ENCODE measurements at regions not wholly inside any gene's neighbourhood (a gene's known extent, or its start where the extent isn't known, plus 50 kb on each side); places are given as distances from the start of the nearest gene placed in this dataset.
"Not testable (repeated sequence)": the region's sequence is repeated elsewhere in the genome, so short reads cannot be mapped to it uniquely, and the experiment has no call there.

DNA sequence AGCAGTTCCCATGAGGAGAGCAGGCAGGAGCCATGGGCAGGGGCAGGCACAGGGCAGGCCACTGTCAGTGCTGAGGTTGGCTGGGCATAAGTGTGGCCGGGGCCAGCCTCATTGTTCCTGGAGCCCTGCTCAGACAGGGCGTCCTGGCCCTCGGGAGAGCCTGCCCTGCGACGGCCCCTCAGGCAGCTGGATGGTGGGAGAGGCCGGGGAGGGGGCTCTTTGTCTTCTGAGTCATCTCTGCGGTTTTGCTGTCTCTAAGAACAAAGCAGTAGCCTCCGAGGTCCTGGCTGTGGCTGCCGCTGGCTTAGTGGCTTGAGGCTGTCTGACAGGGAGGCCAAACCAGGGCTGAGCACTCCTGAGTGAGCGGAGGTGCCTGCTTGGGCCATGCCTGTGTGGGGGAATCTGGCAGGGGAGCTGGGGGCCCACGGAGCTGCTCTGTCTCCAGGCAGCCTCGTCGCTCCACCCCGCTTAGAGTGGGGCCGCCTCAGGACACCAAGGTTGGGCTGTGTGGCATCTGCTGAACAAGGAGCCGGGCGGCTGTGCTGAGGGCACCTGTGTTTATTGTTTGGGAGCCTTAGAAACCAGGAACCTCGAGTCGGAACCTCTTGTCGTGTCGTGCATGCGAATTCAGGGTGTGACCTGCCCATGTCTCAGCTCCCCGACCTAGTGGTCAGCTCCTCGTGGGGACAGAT is 4395.7 kb upstream of the TPTE start:
- H3K27ac Mint-ChIP-seq; H3K4me3 Mint-ChIP-seq; H3K36me3 Mint-ChIP-seq; DNase-seq (ENCODE audit: low spot score in 2 of 2); H3K9me3 Mint-ChIP-seq; H3K4me1 Mint-ChIP-seq; H3K27me3 Mint-ChIP-seq: not testable (repeated sequence)
- peak; percentile 37 for ATAC-seq (ENCODE audit: low read depth)

DNA sequence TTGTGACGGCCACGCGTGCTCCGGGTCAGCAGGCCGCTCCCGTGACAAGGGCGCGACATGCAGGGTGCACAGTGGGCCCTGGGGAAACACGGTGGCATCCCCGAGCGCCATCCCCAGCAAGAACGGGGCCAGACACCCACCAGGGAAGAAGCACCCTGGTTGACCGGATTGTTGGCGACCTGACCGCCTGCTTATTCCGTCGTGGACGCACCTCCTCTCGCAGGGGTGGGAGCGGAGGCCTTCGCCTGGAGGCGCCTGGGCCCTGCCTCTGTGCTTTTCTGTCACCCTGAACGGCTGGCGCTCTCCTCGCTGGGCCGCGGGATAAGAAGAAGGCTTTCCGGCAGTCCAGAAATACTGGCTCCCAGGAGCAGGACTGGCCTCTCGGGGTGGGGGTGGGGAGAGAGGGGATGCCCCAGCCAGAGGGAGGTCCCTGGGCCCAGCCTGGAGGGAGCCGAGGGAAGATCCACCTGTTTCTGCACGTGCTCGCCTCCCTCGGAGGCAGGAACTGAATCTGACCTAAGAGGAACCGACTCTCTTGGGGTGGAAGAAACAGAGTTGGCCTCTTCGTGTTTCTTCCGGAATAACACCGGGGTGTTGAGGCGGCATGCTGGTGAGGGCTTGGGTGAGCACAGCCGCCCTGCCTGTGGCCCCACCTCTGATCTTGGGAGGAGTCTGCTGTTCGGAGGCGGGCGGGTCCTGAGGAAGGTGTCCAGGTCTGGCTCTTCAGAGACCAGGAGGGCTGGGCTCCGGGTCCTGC is 4394.2 kb upstream of the TPTE start:
- ATAC-seq (ENCODE audit: low read depth), result peak; percentile 71
- H3K4me3 Mint-ChIP-seq; H3K27me3 Mint-ChIP-seq; H3K4me1 Mint-ChIP-seq; H3K9me3 Mint-ChIP-seq; H3K36me3 Mint-ChIP-seq; H3K27ac Mint-ChIP-seq; DNase-seq (ENCODE audit: low spot score in 2 of 2): not testable (repeated sequence)

DNA sequence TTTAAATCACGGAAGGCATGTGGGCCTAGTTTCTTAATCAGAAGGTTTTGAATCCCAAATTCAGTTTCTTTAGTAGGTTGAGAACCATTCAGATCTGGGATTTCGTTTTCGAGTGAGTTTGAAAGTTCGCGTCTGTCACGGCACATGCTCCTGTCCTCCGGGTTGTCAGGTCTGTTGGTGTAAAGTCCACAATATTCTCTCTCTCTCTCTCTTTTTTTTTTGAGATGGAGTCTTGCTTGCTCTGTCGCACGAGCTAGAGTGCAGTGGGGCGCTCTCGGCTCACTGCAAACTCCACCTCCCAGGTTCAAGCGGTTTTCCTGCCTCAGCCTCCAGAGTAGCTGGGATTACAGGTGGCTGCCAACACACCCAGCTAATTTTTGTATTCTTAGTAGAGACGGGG is 4390.6 kb upstream of the TPTE start:
- not testable (repeated sequence) for ATAC-seq (ENCODE audit: low read depth); H3K4me1 Mint-ChIP-seq; H3K36me3 Mint-ChIP-seq; H3K9me3 Mint-ChIP-seq; H3K4me3 Mint-ChIP-seq; DNase-seq (ENCODE audit: low spot score in 2 of 2); H3K27ac Mint-ChIP-seq; H3K27me3 Mint-ChIP-seq

DNA sequence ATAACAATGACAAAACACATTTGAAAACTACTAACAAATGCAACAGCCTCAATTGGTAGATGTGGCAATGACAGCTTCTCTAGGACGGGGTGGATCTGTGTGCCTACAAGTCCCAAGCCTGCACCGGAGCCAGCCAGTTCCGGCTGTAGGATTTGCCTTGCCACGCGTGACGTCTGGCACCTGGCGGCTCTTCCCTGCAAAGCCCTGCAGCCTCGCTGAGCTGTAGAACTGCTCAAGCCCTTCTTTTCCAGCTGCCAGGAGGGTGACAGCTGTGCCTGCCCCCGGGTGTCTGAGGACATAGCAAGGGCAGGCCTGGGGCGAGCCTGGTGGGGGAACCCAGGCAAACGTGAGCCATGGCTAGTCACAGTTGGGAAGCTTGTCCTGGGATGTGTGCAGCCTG is 4388.0 kb upstream of the TPTE start:
- not testable (repeated sequence) for H3K9me3 Mint-ChIP-seq; DNase-seq (ENCODE audit: low spot score in 2 of 2); ATAC-seq (ENCODE audit: low read depth); H3K4me1 Mint-ChIP-seq; H3K36me3 Mint-ChIP-seq; H3K27me3 Mint-ChIP-seq; H3K4me3 Mint-ChIP-seq; H3K27ac Mint-ChIP-seq

DNA sequence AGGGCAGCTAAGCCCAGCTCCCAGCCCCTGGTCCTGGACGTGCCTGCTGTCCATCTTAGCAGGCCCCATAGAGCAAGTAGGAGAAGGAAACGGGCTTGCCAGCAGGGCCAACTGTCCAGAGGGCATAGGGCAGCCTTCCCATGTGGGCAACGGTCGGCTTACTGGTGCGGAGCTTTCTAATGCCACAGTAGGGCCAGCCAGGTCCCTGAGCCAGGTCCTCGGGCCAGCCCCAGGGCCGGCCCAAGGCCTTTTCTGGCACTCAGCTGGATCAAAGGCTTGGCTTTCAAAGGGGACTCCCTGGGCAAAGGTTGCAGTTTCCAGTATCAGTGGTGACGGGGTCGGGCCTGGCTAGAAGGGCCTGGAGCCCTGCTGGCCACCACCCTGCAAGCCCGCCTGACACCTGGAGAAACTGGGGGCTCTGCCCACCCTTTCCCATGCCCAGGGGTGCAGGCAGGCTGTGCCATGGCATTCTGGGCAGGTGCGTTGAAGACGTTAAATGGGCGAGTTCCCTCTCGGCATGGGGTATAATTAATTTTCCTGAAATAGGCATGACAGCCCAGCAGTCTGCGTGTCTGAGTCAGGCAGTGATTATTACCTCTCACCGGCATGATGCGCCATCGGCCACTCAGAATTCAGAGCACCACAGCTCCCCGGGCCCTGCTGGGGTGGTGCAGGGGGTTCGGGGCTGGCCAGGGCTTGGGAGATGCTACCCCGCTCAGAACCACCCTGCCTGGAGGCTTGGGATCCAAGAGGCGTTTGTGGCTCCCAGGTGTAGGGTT is 4387.3 kb upstream of the TPTE start:
- H3K27ac Mint-ChIP-seq; H3K4me3 Mint-ChIP-seq; ATAC-seq (ENCODE audit: low read depth); H3K27me3 Mint-ChIP-seq; H3K36me3 Mint-ChIP-seq; H3K9me3 Mint-ChIP-seq; H3K4me1 Mint-ChIP-seq; DNase-seq (ENCODE audit: low spot score in 2 of 2): not testable (repeated sequence)

DNA sequence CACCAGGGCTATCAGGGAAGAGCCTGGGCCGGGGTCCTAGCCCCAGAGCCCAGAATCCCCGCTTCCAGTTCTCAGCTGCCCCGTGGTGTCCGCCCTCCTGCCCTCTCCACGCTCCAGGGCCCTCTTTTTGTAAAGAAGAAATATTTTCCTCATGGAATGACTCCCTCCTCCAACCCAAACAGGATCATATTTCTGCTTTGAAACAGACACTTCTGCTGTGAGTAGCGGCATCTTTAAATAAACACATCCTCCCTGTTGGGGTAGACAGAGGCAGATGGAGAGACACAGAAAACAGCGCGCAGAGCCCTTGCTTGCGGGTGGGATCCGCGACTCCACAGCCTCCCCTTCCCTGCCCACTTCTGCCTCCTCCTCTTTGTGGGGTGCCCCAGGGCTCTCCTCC is 4384.7 kb upstream of the TPTE start:
- H3K36me3 Mint-ChIP-seq, result not testable (repeated sequence)

DNA sequence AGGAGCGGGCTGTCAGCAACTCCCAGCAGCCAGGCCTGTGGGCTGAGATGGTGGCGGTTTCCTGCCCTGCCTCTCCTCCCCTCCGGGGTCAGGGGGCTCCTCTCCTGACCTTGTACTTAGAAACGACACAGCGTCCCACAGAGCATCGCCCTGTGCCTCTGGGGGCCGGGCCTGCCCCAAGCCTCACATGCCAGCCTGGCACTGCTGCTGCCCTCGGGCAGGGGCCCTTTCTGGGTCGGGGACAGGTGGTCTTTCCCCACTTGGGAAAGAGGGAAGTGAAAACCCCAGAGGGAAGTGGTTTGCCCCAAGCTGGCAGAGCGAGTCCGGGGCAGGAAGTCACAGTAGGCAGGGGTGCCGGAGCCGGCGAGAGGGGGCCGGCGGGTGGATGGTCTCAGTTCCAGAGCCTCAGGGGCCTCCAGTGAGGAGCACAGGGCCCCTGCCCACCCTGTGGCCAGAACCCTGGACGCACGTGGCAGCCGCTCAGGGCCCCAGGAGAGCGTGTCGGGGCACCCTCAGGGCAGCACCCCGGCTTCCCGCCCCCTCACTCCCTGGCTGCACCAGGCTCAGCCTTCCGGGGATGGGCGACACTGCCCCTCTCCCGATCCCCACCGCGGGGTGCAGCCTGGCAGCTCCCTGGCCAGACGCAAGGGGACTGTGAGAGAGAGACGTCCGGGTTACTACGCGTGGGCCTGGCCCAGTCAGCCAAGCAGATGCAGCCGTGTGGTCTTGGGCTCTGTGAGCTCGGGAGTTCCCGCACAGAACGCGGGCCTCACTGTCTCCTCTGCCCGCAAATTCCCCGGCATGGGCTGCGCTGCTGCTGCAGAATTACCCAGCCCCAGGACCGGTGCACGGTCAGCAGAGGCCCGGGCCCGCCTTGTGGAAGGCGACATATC is 4382.9 kb upstream of the TPTE start:
- DNase-seq (ENCODE audit: low spot score in 2 of 2); H3K9me3 Mint-ChIP-seq; H3K4me1 Mint-ChIP-seq; H3K27me3 Mint-ChIP-seq; H3K36me3 Mint-ChIP-seq; H3K4me3 Mint-ChIP-seq; H3K27ac Mint-ChIP-seq: not testable (repeated sequence)
- ATAC-seq (ENCODE audit: low read depth), result peak; percentile 73

More for the DNA sequence above, 4384.7 kb upstream of the TPTE start:
- not testable (repeated sequence) for H3K27ac Mint-ChIP-seq; DNase-seq (ENCODE audit: low spot score in 2 of 2); H3K4me1 Mint-ChIP-seq; ATAC-seq (ENCODE audit: low read depth); H3K4me3 Mint-ChIP-seq; H3K9me3 Mint-ChIP-seq; H3K27me3 Mint-ChIP-seq

DNA sequence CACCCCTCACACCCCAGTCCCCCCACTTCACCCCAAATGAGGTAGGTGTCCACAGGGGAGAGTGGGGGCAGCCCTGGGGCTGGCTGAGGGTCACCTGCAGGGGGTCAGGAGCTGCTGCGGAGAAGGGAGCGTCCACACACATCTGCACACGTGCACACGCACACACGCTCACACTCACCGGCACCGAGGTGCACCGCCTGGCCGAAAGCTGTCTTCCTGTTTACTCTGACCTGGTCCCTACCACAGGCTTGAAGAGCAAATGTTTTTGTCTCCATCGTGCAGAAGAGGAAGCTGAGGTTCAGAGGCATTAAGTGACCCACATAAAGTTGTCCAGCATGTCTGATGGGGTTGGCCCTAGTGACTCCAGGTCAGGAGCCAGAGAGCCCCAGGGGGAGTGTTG is 4382.1 kb upstream of the TPTE start:
- not testable (repeated sequence) for DNase-seq (ENCODE audit: low spot score in 2 of 2); H3K27ac Mint-ChIP-seq; H3K36me3 Mint-ChIP-seq; H3K9me3 Mint-ChIP-seq; H3K4me1 Mint-ChIP-seq; H3K4me3 Mint-ChIP-seq; H3K27me3 Mint-ChIP-seq
- ATAC-seq (ENCODE audit: low read depth), result peak; percentile 39

DNA sequence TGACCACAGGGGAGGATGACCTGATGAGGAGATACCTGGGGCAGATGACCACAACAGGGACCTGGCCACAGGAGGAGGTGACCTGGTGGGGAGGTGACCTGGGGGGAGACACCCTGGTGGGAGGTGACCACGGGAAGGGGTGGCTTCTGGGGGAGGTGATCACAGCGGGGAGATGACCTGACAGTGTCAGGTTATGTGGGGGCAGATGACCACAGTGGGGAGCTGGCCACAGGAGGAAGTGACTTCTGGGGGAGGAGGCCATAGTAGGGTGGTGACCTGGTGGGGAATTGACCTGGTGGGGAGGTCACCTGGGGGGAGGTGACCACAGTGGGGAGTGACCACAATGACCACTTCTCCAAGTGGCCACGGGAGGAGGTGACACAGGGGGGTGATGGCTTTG is 4381.5 kb upstream of the TPTE start:
- H3K4me1 Mint-ChIP-seq; H3K4me3 Mint-ChIP-seq; DNase-seq (ENCODE audit: low spot score in 2 of 2); H3K9me3 Mint-ChIP-seq; H3K27ac Mint-ChIP-seq; H3K27me3 Mint-ChIP-seq; H3K36me3 Mint-ChIP-seq; ATAC-seq (ENCODE audit: low read depth): not testable (repeated sequence)

DNA sequence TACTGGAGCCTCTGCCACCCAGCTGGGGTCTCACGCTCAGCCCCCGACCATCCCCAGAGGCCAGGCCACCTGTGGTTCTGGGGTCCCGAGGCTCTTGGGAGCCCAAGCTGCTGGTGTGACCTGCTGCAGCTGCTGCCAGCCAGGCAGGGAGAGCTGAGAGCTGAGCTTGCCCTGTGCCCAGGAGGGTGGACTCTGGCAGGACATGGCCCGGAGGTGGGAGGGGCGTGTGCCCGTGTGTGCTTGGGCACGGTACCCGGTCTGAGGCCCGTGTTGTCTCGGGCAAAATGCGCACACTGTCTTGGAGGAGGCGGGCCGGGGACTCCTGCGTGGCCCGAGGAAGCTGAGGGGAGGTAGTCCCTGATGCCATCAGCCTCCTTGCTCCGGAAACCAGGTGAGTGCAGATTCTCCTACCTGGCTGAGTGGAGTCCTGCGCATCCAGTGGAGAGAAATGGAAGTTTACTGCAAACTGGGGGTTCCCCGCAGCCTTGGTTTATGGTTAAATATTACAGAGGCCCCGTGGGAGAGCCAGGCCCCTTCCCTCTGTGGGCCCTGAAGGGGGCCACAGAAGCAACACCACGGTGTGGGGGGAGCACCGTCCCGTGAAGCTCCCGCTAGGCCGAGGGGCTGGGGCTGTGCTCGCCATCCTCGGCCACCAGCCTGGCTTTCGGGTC is 4380.8 kb upstream of the TPTE start:
- not testable (repeated sequence) for H3K4me3 Mint-ChIP-seq; H3K27ac Mint-ChIP-seq; H3K4me1 Mint-ChIP-seq; H3K27me3 Mint-ChIP-seq; ATAC-seq (ENCODE audit: low read depth); H3K36me3 Mint-ChIP-seq; H3K9me3 Mint-ChIP-seq; DNase-seq (ENCODE audit: low spot score in 2 of 2)

DNA sequence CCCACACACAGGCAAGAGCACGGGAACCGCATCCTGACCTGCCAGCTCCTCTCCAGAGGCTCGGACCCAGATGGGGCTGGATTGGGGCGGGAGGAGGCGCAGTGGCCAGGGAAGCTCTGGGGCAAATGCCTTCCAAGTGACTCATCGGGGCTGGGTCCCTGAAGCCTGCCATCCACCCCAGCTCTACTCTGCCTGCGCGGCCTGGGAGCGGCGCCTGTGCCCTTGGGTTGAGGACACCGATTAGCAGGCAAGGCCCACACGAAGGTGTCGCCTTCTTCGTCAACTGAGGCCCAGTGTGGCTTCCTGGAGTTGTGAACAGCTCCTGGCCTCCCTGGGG is 4380.3 kb upstream of the TPTE start:
- not testable (repeated sequence) for H3K36me3 Mint-ChIP-seq; H3K27me3 Mint-ChIP-seq; H3K4me1 Mint-ChIP-seq; H3K4me3 Mint-ChIP-seq; H3K9me3 Mint-ChIP-seq; ATAC-seq (ENCODE audit: low read depth); H3K27ac Mint-ChIP-seq; DNase-seq (ENCODE audit: low spot score in 2 of 2)

DNA sequence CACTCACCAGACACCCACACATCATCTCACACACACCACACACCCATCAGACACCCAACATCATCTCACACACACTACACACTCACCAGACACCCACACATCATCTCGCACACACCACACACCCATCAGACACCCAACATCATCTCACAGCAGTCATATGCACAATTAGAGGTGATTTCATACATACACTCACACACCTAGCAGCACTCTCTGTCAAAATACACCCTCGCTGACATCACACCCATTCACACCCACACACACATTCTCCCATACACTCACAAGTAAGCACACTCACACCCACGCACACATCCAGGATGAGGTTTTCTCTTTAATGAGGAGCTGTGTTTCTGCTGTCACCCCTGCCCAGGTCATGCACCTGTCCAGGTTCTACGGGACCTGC is 4368.2 kb upstream of the TPTE start:
- not testable (repeated sequence) for H3K27ac Mint-ChIP-seq; ATAC-seq (ENCODE audit: low read depth); H3K27me3 Mint-ChIP-seq; H3K4me1 Mint-ChIP-seq; H3K4me3 Mint-ChIP-seq; H3K36me3 Mint-ChIP-seq; DNase-seq (ENCODE audit: low spot score in 2 of 2); H3K9me3 Mint-ChIP-seq

DNA sequence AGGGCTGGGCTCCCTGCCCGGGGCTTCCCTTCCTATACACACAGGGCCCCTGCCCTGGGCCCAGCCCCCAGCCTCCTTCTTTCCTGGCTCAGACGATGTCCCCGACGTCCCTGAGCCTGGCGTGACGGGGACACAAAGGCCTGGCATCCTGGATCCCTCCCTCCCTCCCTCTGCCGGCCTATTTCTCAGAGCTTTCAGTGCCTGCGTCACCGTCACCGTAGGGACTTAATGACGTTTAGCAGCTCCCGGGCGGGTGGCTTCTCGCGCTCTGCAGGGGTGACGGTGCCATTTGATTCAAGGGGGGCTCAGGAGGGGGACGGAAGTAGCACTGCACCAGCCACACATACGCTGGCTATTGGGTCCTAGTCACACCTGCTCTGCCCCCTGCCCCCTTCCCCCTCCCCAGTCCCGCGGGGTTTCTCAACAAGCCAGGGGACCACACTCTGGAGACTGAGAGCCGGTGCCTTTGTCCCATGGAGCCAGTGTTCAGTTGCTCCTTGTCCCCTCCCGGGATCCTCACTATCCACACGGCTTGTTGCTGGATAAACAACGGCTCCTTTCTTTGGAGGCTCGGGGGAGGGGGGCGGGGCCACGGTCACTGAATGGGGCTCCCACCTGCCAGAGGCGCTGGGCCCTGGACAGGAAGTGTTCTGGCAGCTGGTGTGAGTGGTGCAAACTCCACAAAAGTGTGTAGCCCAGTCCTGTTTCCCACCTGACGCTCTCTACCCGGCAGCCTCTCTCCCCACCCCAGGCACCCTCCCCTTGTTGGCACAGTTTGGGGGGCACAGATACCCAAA is 4366.7 kb upstream of the TPTE start:
- not testable (repeated sequence) for H3K36me3 Mint-ChIP-seq; H3K4me1 Mint-ChIP-seq; H3K27ac Mint-ChIP-seq; DNase-seq (ENCODE audit: low spot score in 2 of 2); H3K4me3 Mint-ChIP-seq; H3K9me3 Mint-ChIP-seq; H3K27me3 Mint-ChIP-seq
- ATAC-seq (ENCODE audit: low read depth), result peak; percentile 83

Data from memory B cell (primary cell).